Body of pancreas (tissue), 4 donors: ENCODE measurements at regions not wholly inside any gene's neighbourhood (a gene's known extent, or its start where the extent isn't known, plus 50 kb on each side); places are given as distances from the start of the nearest gene placed in this dataset.

Source experiments
- POLR2A ChIP-seq, 3 donors: fragments of 450-650 bp; IDR thresholded peaks; one replicate each; pipeline ENCODE4 v1.6.1; 2016; ENCODE audit warnings: antibody characterized with exemption in 3 of 3, mild to moderate bottlenecking in 2 of 3
- TF ChIP-seq, protein P1 (sequence below), 7 experiments: fragments of 450-650 bp in 4 of 7; fragments of 200-600 bp in 3 of 7; sonication (generic) in 3 of 7; IDR thresholded peaks; one replicate each; pipeline ENCODE4 v1.5.1; 2016 to 2019; ENCODE audit warnings: antibody characterized with exemption in 7 of 7

DNA sequence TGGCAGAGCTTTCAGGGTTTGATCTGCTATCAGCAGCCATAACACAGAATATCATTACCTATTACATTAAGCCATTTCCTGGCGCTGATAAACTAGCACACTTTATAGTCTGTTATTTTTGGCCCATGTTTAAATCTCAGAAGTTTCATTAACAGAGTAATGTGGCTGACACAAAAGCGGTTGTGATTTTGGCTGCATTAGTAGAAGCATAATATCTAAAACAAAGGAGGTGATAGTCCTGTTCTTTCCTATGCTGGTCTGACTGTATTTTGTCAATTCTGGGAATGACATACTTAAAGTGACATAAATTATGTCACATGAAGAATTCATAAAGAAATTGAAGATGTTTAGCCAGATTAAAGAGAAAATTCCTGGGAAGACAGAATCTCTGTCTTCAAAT is 151.3 kb upstream of the KCND3 start:
- TF ChIP-seq, protein P1, sequence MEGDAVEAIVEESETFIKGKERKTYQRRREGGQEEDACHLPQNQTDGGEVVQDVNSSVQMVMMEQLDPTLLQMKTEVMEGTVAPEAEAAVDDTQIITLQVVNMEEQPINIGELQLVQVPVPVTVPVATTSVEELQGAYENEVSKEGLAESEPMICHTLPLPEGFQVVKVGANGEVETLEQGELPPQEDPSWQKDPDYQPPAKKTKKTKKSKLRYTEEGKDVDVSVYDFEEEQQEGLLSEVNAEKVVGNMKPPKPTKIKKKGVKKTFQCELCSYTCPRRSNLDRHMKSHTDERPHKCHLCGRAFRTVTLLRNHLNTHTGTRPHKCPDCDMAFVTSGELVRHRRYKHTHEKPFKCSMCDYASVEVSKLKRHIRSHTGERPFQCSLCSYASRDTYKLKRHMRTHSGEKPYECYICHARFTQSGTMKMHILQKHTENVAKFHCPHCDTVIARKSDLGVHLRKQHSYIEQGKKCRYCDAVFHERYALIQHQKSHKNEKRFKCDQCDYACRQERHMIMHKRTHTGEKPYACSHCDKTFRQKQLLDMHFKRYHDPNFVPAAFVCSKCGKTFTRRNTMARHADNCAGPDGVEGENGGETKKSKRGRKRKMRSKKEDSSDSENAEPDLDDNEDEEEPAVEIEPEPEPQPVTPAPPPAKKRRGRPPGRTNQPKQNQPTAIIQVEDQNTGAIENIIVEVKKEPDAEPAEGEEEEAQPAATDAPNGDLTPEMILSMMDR (IDR thresholded peaks at IDR 0.05) = no peak
- TF ChIP-seq POLR2A (IDR thresholded peaks at IDR 0.05) = no peak
